ENCODE measurements at regions not wholly inside any gene's neighbourhood (a gene's known extent, or its start where the extent isn't known, plus 50 kb on each side); places are given as distances from the start of the nearest gene placed in this dataset.

DNA sequence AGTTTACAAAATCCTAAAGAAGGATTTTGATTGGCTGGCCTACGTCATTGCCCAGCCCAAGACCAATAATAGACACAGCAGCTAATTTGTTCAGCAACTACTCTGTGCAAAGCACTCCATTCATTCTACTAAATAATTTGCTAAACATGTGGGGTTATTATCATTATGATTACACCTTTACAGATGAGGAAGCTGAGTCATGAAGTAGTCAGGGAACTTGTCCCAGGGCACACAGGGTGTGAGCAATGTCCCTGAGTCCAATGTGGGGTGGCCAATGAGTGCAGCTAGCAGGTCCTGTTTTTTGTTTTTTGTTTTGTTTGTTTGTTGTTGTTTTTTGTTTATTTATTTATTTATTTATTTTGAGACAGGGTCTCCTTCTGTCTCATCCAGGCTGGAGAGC, 183.6 kb downstream of the ABHD5 start:
- Histone ChIP-seq H3K36me3 (ENCODE audit: insufficient read depth, low read length) (no peaks in the 10 kb centered on the region), H3K9me3 (ENCODE audit: low read length) (no peaks in the 10 kb centered on the region), H2AFZ (ENCODE audit: low read depth, low read length) (no peak overlapping the region), H3K4me3 (ENCODE audit: low read length) (no peak overlapping the region), H3K27me3 (ENCODE audit: insufficient read depth, low read length) (no peaks in the 10 kb centered on the region), H3K4me1 (ENCODE audit: insufficient read depth, low read length) (no peaks in the 10 kb centered on the region)

DNA sequence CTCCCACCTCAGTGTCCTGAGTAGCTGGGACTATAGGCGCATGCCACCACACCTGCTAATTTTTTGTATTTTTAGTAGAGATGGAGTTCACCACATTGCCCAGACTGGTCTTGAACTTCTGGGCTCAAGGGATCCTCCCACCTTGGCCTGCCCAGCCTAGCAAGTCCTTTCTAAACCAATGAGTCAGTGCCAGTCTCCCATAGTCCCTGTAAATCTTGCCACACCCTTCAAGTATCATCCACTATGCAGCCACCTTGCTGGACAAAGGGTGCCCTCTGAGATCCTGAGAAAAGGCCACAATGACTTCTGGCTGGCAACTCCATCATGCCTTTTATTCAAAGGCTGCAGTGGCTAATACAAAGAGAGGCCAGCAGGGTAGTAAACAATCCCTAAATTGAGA, 184.0 kb downstream of the ABHD5 start:
- Histone ChIP-seq H3K4me3 (ENCODE audit: low read length) (no peak overlapping the region), H3K27me3 (ENCODE audit: insufficient read depth, low read length) (no peaks in the 10 kb centered on the region), H2AFZ (ENCODE audit: low read depth, low read length) (no peak overlapping the region), H3K9me3 (ENCODE audit: low read length) (no peaks in the 10 kb centered on the region), H3K4me1 (ENCODE audit: insufficient read depth, low read length) (no peaks in the 10 kb centered on the region), H3K36me3 (ENCODE audit: insufficient read depth, low read length) (no peaks in the 10 kb centered on the region)

DNA sequence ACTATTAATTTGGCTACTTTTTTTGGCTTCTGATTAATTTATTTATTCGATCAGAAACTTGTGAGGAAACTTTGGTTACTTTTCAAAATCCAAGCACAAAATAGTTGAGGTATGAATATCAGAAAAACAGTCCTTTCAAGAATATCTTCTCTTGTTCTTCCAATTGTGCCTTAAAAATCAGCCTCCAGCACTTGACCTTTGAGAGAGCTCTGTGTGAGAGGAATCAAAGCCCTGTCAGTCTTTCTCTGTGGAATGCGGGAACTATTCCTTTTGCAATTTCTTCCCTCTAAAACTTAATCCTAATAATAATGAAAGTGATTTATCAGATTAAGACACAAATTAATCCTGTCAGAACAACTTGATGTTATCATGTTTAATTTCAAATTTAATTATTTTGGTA, 185.9 kb downstream of the ABHD5 start:
- no peak overlapping the region for H3K4me3 ChIP-seq (ENCODE audit: low read length)

DNA sequence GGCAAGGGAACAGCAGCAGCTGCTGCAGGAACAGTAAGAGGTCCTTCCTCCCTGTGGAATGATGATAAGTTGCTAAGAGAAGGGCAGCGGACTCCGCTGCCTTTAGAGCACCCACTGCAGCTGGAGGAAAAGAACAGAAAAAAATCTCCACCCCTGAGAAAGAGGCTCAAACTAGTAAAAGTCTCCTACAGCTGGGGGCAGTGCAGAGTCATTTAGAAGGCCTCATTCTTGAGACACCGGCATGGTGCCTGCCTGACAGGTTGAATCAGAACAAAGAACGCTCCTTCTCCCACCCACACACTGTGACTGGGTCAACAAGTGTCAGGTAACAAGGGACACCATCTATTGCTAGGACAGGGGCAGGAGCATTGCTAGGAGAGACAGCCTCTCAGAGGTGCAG, 188.4 kb downstream of the ABHD5 start:
- no peaks in the 10 kb centered on the region for H3K9me3 ChIP-seq (ENCODE audit: low read length)
- no peak overlapping the region for H3K4me3 ChIP-seq (ENCODE audit: low read length)
- H3K27me3 ChIP-seq (ENCODE audit: insufficient read depth, low read length): no peaks in the 10 kb centered on the region
- H3K4me1 ChIP-seq (ENCODE audit: insufficient read depth, low read length): no peaks in the 10 kb centered on the region
- H3K36me3 ChIP-seq (ENCODE audit: insufficient read depth, low read length): no peaks in the 10 kb centered on the region
- no peak overlapping the region for H2AFZ ChIP-seq (ENCODE audit: low read depth, low read length)

More for the DNA sequence above, 185.9 kb downstream of the ABHD5 start:
- Histone ChIP-seq H2AFZ (ENCODE audit: low read depth, low read length) (no peak overlapping the region), H3K27me3 (ENCODE audit: insufficient read depth, low read length) (no peaks in the 10 kb centered on the region), H3K36me3 (ENCODE audit: insufficient read depth, low read length) (no peaks in the 10 kb centered on the region), H3K9me3 (ENCODE audit: low read length) (no peaks in the 10 kb centered on the region), H3K4me1 (ENCODE audit: insufficient read depth, low read length) (no peaks in the 10 kb centered on the region)

DNA sequence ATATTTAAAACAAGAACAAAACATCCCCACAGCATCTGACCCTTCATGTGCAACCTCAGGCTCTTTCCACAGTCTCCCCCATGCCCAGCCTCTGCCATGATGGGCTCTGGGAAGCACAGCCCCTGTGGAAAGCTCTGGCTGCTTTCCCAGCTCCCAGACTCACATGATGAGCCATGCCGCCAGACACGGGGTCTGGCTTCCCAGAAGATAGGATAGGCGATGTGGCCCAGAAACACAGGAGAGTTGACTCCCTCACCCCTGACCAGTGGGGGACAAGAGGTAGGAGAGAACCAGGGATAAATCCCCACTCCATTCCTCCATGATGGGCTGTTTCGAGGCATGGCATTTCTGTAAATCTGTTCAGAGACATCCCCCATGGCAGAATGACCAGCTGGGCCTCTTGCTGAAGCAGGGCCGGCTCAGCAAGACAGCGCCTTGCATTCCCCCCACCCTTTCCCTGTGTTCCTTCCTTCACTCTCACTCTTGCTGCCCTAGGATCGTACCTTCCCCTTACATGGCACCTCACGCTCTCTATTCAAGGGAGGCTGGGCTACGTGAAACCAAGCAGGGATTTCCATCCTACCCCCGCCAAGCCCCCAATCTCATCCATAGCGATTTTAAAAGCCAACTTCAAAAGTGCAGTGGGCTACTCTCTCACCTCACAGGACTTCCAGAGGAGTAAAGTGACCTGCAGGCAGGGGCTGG, 192.4 kb downstream of the ABHD5 start:
- no peaks in the 10 kb centered on the region for H3K36me3 ChIP-seq (ENCODE audit: insufficient read depth, low read length)
- no peak overlapping the region for H2AFZ ChIP-seq (ENCODE audit: low read depth, low read length)
- no peaks in the 10 kb centered on the region for H3K4me1 ChIP-seq (ENCODE audit: insufficient read depth, low read length)
- H3K27me3 ChIP-seq (ENCODE audit: insufficient read depth, low read length): no peaks in the 10 kb centered on the region
- no peaks in the 10 kb centered on the region for H3K9me3 ChIP-seq (ENCODE audit: low read length)
- H3K4me3 ChIP-seq (ENCODE audit: low read length): no peak overlapping the region

DNA sequence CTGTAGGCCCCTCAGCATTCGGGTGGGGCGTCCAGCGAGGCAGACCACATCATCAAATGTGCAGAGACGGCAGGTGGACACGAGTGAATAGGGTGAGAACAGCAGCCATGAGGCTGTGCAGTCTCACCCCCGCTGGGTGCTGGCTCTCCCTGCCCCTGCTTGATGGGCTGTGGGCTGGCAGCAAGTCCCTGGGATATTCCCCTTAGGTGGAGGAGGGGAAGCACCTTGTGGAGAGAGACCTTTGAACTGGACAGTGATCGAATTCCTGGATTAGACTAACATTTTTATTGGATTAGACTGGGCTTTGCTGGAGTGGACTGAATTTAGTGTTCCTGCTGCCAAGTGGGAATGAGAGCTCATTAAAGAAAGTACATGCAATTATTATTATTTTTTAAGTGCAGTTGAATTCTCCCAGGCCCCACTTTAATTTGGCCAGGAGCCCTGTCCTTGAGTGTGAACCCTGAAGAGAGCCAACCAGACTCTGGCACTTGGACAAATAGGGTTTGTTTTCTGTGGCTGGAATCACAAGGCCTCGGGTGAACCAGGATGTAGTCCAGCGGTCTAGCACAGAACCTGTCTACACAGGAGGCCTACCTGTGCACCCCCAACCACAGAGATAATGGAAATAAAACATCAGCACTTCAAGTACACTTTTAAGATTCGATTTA, 193.1 kb downstream of the ABHD5 start:
- Histone ChIP-seq H3K4me3 (ENCODE audit: low read length) (no peak overlapping the region), H2AFZ (ENCODE audit: low read depth, low read length) (no peak overlapping the region), H3K4me1 (ENCODE audit: insufficient read depth, low read length) (no peaks in the 10 kb centered on the region), H3K36me3 (ENCODE audit: insufficient read depth, low read length) (no peaks in the 10 kb centered on the region), H3K9me3 (ENCODE audit: low read length) (no peaks in the 10 kb centered on the region), H3K27me3 (ENCODE audit: insufficient read depth, low read length) (no peaks in the 10 kb centered on the region)

DNA sequence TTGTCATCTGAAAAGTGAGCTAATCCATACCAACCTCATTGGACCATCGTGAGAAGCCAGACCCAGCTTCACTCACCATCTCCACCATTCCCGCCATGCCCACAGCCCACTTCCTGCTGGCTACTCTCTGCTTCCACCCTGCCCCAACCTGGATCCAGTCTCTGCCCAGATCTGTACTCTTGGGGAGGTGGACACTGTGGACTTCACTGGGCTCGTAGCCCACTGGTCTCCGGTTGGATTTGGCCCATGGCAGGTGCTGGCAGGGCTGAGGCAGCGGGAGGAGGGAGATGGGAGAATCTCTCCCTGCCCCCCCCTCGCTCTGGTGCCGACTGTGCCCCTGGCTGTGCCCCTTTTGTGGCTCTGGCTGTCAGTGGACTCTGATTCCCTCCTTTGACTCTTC, 193.8 kb downstream of the ABHD5 start:
- no peaks in the 10 kb centered on the region for H3K9me3 ChIP-seq (ENCODE audit: low read length)
- no peaks in the 10 kb centered on the region for H3K4me1 ChIP-seq (ENCODE audit: insufficient read depth, low read length)
- H3K27me3 ChIP-seq (ENCODE audit: insufficient read depth, low read length): no peaks in the 10 kb centered on the region
- no peak overlapping the region for H3K4me3 ChIP-seq (ENCODE audit: low read length)
- no peak overlapping the region for H2AFZ ChIP-seq (ENCODE audit: low read depth, low read length)
- no peaks in the 10 kb centered on the region for H3K36me3 ChIP-seq (ENCODE audit: insufficient read depth, low read length)

DNA sequence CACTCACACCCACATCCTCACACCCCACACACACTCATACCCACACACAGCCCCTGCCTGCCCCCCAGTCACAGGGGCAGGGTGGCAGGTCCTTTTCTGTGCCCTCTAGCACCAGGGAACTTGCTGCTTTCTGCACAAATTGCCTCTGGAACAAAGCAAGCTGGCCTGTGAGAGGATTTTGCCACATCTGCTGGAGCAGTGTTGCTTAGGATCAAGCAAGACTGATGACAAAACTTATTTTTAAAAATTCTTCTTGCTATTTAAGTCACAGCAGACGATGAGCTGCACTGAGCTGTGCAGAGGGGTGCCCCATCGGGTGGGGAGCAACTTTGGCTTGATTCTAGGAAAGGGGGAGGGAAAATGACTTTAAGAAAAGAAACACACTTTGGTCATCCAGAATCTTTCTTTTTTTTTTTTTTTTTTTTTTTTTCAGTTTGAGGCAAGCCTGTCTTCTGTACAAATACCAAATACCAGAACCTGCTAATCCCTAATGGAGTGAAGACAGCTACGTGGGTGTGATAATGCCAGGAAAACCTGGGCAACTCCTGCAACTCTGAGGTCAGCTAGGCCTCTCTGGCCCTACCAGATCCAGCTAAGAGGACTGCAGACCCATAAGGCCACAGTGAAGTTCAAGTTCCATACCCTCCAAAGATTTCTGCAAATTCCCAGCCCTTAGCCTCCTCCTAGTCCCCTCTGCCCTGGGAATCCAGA, 195.3 kb downstream of the ABHD5 start:
- Histone ChIP-seq H3K36me3 (ENCODE audit: insufficient read depth, low read length) (no peaks in the 10 kb centered on the region), H3K4me3 (ENCODE audit: low read length) (no peak overlapping the region), H3K9me3 (ENCODE audit: low read length) (no peaks in the 10 kb centered on the region), H3K4me1 (ENCODE audit: insufficient read depth, low read length) (no peaks in the 10 kb centered on the region), H2AFZ (ENCODE audit: low read depth, low read length) (no peak overlapping the region), H3K27me3 (ENCODE audit: insufficient read depth, low read length) (peaks cover 2% of the 10 kb centered on the region)

DNA sequence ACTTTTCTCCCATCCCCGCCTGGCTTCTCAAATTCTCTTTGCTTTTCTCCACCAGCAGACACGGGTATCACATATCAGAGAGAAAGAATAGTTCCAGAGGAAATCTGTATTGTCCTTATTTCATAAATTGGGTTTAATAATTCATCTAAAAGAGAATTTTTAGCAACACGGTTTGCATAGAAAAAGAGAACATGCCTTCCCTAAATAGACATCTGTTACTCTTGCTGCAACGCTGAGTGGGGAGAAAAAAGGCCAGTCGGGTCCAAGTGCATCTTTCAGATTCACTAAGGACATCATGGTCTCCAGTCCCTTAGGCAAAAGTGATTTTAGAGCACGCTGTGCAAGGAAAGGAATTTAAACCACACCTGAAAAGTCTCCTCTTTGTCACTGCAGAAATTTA, 201.3 kb downstream of the ABHD5 start:
- H3K9me3 ChIP-seq (ENCODE audit: low read length): no peaks in the 10 kb centered on the region
- peaks cover 1% of the 10 kb centered on the region for H3K4me1 ChIP-seq (ENCODE audit: insufficient read depth, low read length)
- H3K27me3 ChIP-seq (ENCODE audit: insufficient read depth, low read length): peaks cover 6% of the 10 kb centered on the region
- H3K4me3 ChIP-seq (ENCODE audit: low read length): no peak overlapping the region
- H2AFZ ChIP-seq (ENCODE audit: low read depth, low read length): no peak overlapping the region
- H3K36me3 ChIP-seq (ENCODE audit: insufficient read depth, low read length): no peaks in the 10 kb centered on the region

DNA sequence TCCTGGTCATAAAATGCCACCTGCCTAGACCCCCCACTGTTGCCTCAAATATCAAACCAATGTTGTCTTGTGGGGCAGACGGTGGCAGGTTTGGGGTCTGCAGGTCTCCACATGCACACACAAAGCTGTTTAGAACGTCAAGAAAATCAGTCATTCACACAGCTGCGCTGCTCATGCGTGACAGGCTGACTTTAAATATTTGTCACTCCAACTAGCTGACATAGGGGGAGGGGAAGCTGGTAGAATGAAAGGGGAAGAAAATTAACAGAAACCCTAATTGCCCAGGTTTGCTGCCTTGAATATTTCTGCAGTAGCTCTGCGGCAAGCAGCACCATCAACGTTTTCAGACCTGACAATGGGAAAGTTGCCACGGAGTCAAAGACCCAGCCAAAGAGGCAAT, 201.8 kb downstream of the ABHD5 start:
- no peak overlapping the region for H2AFZ ChIP-seq (ENCODE audit: low read depth, low read length)
- H3K36me3 ChIP-seq (ENCODE audit: insufficient read depth, low read length): no peaks in the 10 kb centered on the region
- H3K27me3 ChIP-seq (ENCODE audit: insufficient read depth, low read length): peaks cover 6% of the 10 kb centered on the region
- peaks cover 1% of the 10 kb centered on the region for H3K4me1 ChIP-seq (ENCODE audit: insufficient read depth, low read length)
- H3K9me3 ChIP-seq (ENCODE audit: low read length): no peaks in the 10 kb centered on the region
- no peak overlapping the region for H3K4me3 ChIP-seq (ENCODE audit: low read length)

DNA sequence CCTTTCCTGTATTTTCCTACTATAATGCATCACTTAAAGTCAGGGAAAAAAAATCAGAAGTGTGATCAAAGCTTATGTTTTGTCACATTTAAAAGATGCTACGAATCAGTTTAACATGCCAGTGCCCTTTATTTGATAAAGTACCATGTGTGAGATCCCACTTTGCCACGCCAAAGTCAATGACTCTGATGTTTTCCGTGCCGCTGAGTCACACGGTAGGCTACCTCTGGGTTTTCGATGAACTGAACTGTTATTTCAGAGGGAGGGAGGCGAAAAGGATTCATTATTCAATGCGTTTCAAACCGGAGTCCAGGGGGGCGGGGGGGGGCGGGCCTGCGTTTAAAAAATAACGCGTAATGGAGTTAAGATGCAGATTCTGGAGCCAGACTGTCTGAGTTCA, 203.0 kb downstream of the ABHD5 start:
- Histone ChIP-seq H3K4me1 (ENCODE audit: insufficient read depth, low read length) (peaks cover 1% of the 10 kb centered on the region), H3K27me3 (ENCODE audit: insufficient read depth, low read length) (peaks cover 6% of the 10 kb centered on the region), H3K9me3 (ENCODE audit: low read length) (no peaks in the 10 kb centered on the region), H3K4me3 (ENCODE audit: low read length) (no peak overlapping the region), H3K36me3 (ENCODE audit: insufficient read depth, low read length) (no peaks in the 10 kb centered on the region), H2AFZ (ENCODE audit: low read depth, low read length) (no peak overlapping the region)

DNA sequence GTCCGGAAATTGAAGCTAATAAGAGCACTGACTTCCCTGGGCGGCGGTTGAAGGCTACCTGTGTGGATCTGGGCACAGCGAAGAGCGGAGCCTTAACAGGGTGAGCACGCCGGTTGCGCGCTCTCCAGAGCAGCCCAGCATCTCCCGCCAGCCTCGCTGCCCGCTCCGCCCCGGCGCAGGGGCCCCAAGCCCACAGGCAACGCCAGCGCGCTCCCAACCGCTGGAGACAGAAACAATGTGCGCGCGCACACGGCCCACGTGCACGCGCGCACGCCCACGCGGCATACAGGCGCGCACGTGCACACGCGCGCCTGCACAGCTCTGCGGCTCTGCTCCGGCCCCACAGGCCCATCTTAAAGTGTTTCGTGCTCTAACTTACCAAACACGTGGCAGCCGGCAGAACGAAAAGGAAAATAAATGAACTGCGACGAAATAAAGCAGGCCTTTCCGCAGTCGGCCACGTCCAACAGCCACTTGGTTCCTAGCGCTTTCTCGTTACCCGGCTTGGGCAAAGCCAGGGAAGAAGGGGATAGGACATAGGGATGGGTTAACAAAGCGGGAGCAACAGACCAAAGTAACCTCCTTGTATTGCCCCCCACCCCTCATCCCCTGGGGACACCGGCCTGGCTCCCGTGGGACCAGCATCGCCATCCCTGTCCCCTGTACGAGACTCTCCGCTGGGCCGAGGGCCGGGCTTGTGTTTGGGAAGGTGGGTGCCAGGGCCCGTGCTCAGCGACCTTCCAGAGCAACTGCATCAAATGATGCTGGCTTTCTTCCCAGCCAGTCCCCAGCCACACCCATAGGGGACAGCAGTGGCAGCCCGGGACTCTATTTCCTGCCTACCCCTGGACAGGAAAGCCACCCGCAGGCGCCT, 203.7 kb downstream of the ABHD5 start:
- H3K9me3 ChIP-seq (ENCODE audit: low read length): no peaks in the 10 kb centered on the region
- peaks cover 6% of the 10 kb centered on the region for H3K27me3 ChIP-seq (ENCODE audit: insufficient read depth, low read length)
- H2AFZ ChIP-seq (ENCODE audit: low read depth, low read length): peak overlapping the region; percentile 51
- H3K4me3 ChIP-seq (ENCODE audit: low read length): no peak overlapping the region
- no peaks in the 10 kb centered on the region for H3K36me3 ChIP-seq (ENCODE audit: insufficient read depth, low read length)
- peaks cover 1% of the 10 kb centered on the region for H3K4me1 ChIP-seq (ENCODE audit: insufficient read depth, low read length)

DNA sequence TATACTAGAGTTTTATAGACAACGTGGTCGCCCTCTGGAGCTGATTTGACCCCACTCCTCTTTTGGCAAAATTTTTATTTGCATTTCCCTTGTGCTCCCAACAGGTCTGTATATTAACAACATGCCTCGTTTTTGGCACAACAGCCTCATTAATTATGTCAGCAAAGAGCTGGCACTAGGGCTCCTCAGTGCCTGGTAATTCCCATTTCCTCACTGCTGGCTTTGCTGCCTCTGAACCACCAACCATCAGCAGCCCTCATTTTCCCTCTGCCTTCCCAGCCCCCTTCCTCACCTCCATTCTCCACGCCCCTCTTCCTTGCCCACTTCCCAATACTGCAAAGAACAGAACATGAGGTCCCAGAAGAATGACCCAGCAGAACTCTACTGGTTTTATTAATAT, 204.8 kb downstream of the ABHD5 start:
- H3K36me3 ChIP-seq (ENCODE audit: insufficient read depth, low read length): no peaks in the 10 kb centered on the region

More for the DNA sequence above, 204.8 kb downstream of the ABHD5 start:
- Histone ChIP-seq H2AFZ (ENCODE audit: low read depth, low read length) (no peak overlapping the region), H3K4me3 (ENCODE audit: low read length) (no peak overlapping the region), H3K4me1 (ENCODE audit: insufficient read depth, low read length) (peaks cover 1% of the 10 kb centered on the region), H3K9me3 (ENCODE audit: low read length) (no peaks in the 10 kb centered on the region), H3K27me3 (ENCODE audit: insufficient read depth, low read length) (peaks cover 4% of the 10 kb centered on the region)

All from neuron (in vitro differentiated cells).